HG02588 (cell line): ENCODE measurements at regions not wholly inside any gene's neighbourhood (a gene's known extent, or its start where the extent isn't known, plus 50 kb on each side); places are given as distances from the start of the nearest gene placed in this dataset.

Experiments used
- ATAC-seq: cut with Tn5 transposase; IDR thresholded peaks from one replicate; pipeline ENCODE4 v1.9.1; 2021; ENCODE audit warnings: mild to moderate bottlenecking, moderate library complexity; ENCODE audit not compliant: unreplicated experiment

DNA sequence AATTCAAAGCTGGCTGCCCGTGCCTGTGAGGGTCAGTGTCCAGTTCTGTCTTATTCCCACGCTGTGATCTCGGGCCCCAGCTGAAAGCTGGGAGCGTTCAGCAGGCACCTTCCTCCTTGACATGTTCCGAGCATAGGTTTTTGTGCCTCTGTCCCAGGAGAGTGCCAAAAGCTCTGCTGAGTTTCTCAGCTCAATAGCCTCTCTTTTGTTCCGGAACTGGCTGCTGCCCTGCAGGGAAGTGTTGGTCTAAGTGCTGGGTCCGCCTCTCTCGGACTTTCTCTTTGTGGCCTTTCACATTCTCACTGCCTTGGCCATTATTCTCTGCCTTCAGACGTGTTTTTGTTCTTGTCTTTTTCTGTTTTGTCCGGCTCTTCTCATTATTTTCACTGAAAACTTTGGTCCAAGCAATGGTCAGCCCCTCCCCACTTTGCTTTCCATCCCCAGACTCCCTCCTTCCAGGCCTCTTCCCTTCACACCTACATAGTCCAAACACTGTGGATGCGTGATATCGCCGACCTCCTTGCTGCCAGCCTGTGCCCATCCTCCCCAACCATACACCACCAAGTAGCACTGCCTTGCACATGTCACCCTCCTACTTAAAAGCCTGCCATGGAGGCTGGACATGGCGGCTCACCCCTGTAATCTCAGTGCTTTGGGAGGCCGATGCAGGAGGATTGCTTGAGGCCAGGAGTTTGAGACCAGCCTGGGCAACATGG is 233.8 kb downstream of the RHOU start:
- no peak for ATAC-seq

DNA sequence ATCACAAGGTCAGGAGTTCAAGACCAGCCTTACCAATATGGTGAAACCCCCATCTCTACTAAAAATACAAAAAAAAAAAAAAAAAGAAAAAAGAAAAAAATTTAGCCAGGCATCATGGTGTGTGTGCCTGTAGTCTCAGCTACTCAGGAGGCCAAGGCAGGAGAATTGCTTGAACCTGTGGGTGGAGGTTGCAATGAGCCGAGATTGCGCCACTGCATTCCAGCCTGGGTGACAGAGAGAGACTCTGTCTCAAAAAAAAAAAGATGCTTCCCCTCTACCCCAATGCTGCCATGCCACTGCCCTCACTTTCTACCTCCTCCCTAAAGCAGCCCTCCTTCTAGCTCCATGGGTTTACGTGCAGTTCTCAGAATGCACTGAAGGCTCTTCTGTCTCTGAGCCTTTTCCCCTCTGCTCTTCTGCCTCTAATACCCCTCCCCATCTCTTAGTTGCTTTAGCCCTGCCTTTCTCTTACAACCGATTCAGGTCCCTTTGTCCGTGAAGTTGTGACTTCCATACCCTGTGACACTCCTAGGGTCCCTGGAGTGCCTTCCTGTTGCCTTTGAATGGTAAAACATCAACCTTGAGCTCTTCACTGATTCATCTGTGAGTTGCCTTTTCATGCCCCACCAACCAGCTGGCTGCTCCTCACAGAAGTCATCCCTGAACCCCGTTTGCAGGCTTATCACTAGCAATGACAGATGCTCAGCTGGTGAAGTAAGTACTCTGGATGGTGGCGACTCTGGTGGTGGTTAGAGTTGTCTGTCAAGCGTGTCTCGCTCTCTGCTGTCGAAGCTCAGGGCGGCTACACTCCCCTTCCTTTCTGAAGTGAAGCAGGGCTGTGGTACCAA is 234.9 kb downstream of the RHOU start:
- no peak for ATAC-seq

DNA sequence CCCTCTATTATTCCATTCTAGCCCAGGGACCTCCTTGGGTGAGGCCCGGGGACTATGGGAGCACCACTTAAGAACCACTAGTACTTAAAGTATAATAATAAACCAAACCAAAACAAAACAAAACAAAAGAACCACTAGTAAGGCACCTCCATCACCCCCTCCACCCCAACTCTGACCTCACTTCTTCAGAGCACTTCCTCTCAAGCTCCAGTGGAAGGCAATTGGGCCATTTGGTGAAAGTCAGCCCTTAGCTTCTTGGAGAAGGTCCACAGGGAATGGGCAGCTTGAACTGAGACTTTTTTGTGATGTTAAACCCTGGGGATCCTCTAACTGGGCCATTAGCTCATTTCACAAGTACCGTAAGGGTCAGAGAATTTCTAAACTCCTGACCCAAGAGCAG is 237.3 kb downstream of the RHOU start:
- ATAC-seq: no peak

DNA sequence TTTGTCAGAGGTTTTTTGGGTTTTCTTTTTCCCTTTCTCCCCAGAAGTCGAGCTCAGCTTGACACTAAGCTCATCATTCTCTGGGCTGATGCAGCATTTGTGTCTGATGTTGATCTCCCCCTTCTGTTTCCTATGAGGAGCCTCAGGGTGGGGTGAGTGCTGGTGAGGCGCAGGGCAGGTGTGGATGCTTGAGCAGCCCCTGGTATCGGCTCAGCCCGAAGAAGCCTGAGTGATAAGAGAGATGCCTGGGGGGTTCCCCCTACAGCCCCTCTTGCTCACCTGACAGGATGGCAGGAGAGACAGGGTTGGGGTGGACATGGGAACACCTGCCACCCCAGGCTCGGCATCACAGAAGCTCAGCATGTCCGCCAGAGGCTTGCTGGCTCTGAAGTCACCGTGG is 239.0 kb downstream of the RHOU start:
- ATAC-seq: no peak

DNA sequence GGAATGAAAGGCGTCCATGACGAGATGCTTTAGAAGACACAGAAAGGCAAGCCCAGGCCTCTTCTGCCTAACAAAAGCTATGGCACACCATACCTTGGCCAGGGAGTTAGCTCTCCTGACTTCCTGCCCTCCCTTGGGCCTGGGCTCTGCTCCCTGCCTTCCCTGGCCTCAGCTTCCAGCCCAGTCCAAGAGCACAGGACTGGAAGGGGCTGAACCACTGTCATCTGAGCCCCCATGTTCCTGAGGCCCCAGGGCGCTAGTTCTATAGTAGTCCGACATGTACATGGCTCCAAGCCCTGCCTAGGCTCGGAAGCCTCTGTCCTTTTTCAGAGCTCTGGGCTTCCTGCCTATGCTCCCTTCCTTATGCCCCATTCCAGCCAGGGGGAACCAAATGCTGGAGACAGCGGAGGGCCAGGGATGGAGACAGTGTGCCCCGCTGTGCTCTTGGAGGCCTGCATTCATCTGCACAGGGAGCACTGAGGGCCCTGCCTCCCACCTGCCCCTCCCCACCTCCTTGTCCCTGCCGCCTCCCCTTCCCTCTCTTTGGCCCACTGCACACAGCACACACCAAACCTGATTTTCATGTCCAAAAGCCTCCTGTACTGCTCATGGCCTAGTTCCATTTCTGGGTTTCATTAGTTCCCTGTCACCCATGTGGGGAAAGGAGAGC is 240.1 kb downstream of the RHOU start:
- ATAC-seq: no peak

DNA sequence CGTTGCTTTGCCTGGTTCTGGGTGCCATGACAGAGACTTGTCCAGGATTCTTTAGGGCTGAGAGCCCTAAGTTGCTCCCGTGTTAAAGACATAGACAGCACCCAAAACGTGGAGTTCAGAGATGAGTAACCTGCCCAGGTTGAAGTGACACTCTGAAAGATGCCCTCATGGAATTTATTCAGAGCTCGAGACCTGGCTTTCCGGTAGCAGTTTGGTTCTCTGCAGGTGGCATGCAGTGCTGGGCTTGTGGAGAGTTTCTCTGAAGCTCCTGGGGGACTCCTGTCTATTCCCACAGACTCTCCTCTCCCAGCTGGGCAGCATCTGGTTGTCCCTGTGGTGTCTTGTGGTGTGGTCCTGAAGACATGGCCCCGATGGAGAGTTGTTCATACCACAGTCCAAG is 241.0 kb downstream of the RHOU start:
- no peak for ATAC-seq

DNA sequence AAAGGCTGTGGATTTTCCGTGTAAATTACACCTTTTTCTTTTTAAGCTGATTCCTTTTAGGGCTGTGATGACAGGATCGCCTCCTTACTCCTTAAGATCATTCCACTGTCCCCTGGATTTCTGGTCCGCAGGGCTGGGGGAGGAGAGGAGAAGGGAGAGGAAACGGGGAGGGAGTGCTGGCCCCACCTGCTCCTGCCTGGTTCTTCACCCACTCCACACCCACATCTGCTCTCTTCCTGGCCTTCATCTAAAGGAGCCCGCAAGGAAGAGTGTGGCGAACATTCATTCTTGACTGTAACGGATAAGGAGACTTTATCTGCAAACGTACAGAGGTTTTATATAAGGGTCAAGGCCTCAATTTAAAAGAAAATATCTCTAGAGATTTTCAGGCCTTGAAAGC is 242.0 kb downstream of the RHOU start:
- no peak for ATAC-seq

DNA sequence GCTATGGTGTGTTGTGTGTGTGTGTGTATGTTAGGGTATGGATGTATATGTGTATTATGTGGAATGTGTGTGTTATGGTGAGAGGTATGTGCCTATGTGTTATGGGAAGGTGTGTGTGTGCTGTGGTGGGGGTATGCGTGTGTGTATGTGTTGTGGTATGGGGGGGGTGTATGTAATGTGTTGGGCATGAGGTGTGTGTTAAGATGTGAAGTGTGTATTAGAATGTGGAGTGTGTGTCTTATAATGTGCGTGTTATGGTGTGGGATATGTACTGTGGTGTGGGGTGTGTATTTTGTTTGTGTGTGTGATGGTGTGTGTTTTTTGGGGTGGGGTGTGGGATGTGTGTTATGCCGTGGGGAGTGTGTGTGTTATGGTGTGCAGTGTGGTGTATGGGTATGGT is 242.5 kb downstream of the RHOU start:
- no peak for ATAC-seq

DNA sequence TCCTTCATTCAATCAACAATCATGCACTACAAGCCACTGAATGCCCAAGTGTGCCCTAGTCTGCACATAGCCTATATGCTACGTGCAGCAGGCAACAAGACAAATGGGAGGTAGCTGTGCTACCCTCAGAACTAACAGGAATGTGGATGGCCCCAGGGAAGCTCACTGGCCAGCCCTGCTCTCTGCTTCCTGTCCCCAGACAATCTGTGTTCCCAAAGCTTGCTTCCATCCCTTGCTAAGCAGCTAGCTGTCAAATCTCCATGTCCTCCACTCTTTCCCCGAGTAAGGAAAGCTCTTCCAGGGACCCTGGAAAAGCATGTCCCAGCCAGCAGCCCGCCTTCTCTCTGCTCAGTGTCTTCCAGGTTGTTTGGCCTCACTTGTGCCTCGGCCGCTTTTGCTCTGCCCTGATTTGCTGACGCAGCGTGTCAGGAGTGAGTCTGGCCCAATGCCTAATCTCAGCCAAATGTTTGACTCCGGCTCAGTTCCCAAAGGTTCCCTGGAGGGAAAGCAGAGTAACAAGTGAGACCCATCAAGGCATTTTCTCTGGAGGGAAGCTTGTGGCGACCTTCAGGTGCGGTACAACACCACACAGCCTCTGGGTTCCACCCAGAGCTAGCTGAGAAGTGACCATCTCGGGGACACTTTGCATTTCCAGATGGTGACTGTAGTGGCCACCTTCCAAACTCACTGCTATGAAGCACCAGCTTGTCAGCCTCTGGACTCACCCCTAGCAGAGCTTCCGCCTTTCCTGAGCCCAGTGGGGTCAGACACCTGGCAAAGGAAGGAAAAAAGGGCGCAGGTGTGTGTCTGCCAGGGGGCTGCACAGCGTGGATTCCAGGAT is 243.4 kb downstream of the RHOU start:
- ATAC-seq: no peak

DNA sequence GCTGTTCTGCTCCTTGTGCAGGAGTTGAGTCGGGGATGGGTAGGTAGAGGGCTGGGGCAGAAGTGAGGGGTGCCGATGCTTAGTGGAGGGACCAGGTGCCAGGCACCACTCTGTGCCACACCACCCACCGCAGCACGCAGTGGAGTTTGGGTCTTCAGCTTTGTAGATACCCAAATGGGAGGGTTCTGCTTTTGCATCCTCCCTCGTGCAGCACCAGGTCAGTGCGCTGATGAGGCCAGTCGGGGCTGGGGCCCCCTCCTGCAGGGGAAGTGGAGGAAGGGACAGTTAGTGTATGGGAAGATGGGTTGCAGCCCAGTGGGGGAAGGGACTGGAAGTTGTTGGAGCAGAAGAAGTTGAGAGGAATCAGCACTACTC is 244.0 kb downstream of the RHOU start:
- ATAC-seq: no peak

DNA sequence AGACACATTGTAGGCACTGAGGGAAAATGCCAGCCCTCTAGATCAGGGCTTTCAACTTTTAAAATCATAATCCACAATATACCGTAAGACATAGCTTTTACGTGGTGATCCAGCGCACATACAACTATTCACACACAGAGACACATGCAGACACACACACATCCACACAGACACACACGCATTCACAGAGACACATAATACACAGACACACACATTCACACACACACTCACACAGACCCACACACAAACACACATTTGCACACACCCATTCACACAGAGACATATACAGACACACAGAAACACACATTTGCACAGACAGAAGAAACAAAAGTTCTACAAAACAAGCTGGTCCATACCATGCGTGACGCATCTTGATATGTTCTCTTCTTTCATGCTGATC is 244.5 kb downstream of the RHOU start:
- no peak for ATAC-seq

DNA sequence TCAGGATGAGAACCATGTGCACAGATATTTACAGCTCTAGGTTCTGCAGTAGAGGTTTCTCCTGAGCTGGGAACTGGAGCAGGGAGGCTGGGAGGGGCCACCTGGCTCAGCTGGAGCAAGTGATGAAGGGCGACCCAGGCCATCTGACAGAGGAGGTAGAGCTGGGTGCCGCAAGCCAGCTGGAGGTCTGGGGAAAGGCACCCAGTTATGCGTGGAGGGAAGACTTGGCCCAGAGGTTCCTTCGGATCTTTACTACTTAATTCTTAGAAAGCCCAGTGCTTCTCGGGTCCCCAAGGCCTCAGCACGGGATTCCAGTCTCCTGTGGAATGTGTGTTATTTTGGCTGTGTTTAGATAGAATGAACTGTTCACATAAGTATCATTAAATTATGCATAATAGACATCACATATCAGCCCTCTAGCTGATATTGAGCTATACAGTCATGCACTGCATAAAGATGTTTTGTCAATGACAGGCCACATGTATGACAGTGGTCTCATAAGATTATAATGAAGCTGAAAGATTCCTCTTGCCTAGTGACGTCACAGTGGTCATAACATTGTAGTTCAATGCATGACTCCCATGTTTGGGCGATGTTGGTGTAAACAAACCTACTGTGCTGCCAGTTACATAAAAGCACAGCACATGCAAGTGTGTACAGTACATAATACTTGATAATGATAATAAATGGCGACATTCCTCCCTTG is 245.1 kb downstream of the RHOU start:
- ATAC-seq: no peak

DNA sequence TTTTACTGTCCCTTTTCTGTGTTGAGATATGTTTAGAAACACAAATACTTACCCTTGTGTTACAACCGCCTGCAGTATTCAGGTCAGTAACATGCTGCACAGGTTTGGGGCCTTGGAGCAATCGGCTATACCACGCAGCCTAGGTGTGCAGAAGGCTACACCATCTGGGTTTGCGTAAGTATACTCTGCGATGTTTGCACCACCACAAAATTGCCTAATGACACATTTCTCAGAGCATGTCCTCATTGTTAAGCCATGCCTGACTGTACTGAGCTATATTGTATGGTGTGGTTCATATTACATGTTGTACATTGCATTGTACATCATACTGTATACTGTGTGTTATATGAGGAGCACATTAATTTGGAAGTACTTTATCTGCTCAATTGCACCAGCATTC is 247.4 kb downstream of the RHOU start:
- no peak for ATAC-seq

DNA sequence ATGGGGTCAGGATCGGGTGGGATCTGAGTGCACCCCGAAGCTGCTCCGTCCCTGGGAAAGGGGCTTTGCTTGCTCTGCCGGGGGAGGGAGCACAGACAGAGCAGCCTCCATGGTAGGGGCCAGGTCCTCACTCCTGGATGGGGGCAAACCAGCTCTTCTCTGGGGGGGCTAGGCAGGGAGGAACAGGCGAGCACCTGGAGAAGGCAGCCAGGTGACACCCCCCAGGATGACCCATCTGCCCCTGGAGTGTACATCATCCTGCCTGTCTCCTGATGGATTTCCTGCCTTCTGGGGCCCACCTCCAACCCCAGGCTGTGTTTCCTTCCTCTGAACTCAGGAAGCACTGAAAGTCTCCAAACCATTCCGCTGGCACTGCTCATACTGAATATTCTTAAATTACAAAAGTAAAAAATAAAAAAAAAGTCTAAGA is 248.0 kb downstream of the RHOU start:
- ATAC-seq: no peak

DNA sequence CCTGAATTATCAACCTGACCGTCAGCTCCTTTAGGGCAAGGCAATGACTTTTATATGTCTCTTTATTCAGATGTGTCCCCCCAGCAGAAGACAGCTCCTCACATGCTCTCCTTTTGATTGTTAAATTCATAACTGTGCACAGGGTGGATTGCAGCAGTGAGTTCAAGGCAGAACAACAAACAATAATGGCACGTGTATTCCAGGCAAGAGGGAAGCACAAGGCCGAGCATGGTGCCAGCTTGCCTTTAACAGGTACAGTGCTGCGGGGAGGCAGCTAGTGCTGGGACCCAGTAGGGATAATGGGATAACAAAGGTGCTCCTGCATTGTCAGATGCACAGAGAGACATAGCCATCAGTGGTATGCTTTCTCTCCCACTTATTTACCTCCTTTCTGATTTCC is 248.4 kb downstream of the RHOU start:
- no peak for ATAC-seq

DNA sequence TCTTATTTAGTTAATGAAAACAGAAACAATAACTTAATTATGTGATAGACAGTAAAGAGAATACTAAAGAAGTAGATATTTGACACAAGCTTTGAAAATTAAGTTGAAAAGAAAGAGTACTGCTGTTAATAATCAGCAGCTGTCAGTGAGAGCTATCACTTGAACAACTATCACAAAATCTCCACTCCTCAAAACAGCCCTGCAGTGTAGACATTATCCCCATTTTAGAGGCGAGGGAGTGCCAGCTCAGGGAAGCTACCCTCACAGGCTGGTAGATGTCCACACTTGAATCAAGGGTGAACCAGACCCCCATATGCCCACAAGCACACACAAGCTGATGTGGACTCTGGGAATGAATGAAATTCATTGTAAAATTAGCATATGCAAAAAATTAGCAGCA is 248.8 kb downstream of the RHOU start:
- no peak for ATAC-seq

DNA sequence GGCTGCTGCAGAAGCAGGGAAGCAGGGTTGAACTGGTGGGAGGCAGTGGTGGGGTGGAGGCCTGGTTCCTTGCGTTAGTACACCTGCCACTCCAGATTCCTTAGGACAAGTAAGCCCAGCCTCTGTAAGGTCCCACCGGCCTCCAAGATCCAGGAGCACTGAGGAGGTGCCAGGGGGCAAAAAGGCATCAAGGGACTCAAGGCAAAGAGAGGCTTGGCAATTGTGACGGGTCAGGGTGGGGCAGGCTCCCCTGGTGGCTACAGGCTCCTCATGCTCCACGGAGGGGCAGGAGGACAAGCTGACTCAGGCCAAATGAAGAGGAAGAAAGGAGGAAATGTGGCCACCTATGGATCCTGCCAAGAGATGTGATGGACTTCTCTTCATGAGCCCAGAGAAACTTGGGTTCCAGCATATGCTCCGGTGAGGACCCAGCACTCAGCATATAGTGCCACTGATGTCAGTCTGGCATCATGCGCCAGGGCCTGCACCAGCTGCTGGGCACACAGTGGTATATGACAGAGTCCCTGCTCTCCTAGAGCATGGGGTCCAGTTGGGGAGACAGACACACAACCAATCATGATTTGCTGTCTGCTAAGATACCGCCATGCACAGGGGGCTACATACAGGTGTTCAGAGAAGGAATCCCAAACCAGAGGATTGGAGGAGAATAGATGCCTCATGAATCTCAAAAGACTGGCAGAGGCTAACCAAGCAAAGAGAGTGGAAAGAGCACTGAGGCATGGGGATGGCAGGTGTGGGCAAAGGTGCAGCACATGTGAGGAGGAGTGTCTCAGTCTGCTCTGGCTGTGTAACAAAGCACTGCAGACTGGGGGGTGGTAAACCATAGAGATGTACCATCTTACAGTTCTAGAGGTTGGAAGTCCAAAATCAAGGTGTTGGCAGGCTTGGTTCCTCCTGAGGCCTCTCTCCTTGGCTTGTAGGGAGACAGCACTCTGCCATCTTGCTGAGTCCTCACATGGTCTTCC is 249.7 kb downstream of the RHOU start:
- no peak for ATAC-seq

DNA sequence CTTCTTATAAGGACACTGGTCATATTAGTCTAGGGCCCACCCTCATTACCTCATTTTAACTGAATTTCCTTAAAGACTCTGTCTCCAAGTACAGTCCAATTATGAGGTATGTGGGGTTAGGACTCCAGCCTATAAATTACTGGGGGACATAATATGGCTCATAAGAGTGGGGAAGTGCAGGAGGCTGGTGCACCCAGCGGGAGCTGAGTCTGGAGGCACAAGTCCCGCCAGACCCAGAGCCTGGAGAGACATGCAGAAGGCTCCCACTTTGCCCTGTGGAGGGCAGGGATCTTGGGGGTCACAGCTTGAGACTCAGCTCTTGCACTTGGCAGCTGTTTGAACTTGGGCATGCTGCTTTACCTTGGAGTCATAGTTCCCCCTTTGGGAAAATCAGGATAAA is 250.4 kb downstream of the RHOU start:
- ATAC-seq: no peak
